NT2/D1 (cell line): ENCODE measurements at regions not wholly inside any gene's neighbourhood (a gene's known extent, or its start where the extent isn't known, plus 50 kb on each side); places are given as distances from the start of the nearest gene placed in this dataset.
A peak's percentile ranks its signal among the peaks of the same experiment; 100 is the strongest.

ENCODE experiments used
- DNase-seq: peaks from one replicate; pipeline ENCODE4 v3.0.0-alpha.2; 2011; ENCODE audit warnings: low read depth, low spot score
- H3K27me3 ChIP-seq: 2 replicates; pipeline ENCODE4 v1.6.0; 2011; ENCODE audit warnings: mild to moderate bottlenecking; ENCODE audit not compliant: insufficient read length, insufficient read depth
- H3K36me3 ChIP-seq: 2 replicates; pipeline ENCODE4 v1.6.1; 2011; ENCODE audit warnings: mild to moderate bottlenecking, low read length, mixed read lengths; ENCODE audit not compliant: insufficient read depth, insufficient read length
- H3K4me1 ChIP-seq: 2 replicates; pipeline ENCODE4 v1.5.1; 2011; ENCODE audit not compliant: insufficient read depth, insufficient read length
- H3K4me3 ChIP-seq: 2 replicates; pipeline ENCODE4 v1.5.1; 2011; ENCODE audit warnings: low read depth; ENCODE audit not compliant: insufficient read length
- H3K9ac ChIP-seq: 2 replicates; pipeline ENCODE4 v1.6.0; 2011; ENCODE audit warnings: low read depth; ENCODE audit not compliant: insufficient read length
- H3K9me3 ChIP-seq: 2 replicates; pipeline ENCODE4 v1.5.1; 2011; ENCODE audit warnings: mild to moderate bottlenecking, low read length; ENCODE audit not compliant: insufficient read depth
- SUZ12 ChIP-seq: IDR thresholded peaks from 2 replicates; pipeline ENCODE4 v1.6.1; 2011; ENCODE audit not compliant: insufficient read length, insufficient read depth; ENCODE audit errors: extremely low read depth
- YY1 ChIP-seq: IDR thresholded peaks from 2 replicates; pipeline ENCODE4 v1.6.1; 2011; ENCODE audit not compliant: insufficient read length, insufficient read depth
- ZNF274 ChIP-seq: IDR thresholded peaks from 2 replicates; pipeline ENCODE4 v1.6.1; 2011; ENCODE audit warnings: mild to moderate bottlenecking, low read depth, low read length

DNA sequence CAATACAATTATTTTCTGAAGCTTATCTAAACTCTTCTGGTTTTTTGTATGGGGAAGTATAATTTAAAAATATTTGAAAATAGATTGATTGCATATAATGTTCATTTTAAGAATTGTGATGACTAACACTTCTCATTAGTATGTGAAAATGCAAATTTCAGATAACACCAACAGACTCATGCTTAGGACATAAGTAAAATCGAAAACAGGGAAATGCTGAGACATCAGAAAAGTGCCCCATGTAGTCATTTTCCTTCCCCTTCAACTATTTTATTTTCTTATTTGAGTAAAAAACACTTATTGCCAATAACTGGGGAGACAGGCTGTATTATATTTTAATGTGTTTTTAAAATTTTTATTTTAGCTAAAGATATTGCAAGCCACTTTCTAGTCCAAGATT lies 814.7 kb downstream of the GALC start:
- Histone ChIP-seq H3K9me3 (no peaks in the 10 kb centered on the region; the same call in 1 of the 2 replicates), H3K4me3 (no peak overlapping the region), H3K27me3 (no peaks in the 10 kb centered on the region), H3K36me3 (no peaks in the 10 kb centered on the region), H3K4me1 (no peaks in the 10 kb centered on the region), H3K9ac (no peak overlapping the region)
- TF ChIP-seq YY1 = no peak
- no peak for TF ChIP-seq SUZ12
- no peak for TF ChIP-seq ZNF274
- no peak for DNase-seq

DNA sequence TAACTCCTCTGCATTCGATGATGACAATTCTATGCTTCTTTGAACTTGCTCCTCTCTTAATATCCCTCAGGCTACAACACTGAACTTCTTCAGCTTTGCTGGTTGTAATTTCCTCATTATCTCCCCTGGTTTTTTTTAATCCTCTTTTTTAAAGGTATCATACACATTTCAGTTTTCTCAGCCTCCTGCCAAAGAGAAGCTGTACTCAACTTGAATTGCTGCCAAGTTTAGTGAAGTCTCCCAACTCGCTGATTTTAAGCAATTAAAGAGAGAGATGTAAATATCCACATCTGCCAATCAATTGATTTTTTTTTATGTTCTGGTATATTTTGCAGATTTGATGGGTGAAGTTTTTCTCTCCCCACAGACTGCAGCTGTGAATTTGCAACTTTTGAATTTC lies 817.8 kb downstream of the GALC start:
- no peaks in the 10 kb centered on the region for H3K4me1 ChIP-seq
- peaks cover 10% of the 10 kb centered on the region for H3K9me3 ChIP-seq
- no peak for TF ChIP-seq SUZ12
- TF ChIP-seq YY1 = no peak
- TF ChIP-seq ZNF274 = no peak
- H3K27me3 ChIP-seq = no peaks in the 10 kb centered on the region
- DNase-seq = no peak
- H3K4me3 ChIP-seq = no peak overlapping the region
- H3K9ac ChIP-seq = no peak overlapping the region
- H3K36me3 ChIP-seq = no peaks in the 10 kb centered on the region

DNA sequence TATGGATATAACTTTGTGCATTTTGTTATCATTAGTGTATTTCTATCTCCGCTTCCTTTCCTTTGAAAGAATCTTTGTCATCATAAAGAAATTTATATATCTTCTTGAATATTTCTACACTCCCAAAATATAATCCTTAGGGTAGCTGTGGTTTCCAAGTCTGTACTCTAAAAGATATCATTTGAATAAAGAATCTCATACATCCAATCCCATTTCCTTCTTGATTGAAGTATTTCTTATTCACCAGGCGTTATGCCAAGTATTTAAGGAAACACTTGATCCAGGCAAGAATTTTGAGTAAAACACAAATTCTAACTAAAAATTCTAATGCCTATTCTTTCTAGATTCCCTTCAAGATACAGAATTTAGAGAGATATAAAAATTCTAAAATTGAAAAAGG lies 821.8 kb downstream of the GALC start:
- Histone ChIP-seq H3K36me3 (no peaks in the 10 kb centered on the region), H3K4me1 (no peaks in the 10 kb centered on the region), H3K27me3 (no peaks in the 10 kb centered on the region), H3K9me3 (peaks cover 25% of the 10 kb centered on the region), H3K4me3 (no peak overlapping the region), H3K9ac (no peak overlapping the region)
- no peak for DNase-seq
- TF ChIP-seq YY1 (no peak), SUZ12 (no peak), ZNF274 (no peak)

DNA sequence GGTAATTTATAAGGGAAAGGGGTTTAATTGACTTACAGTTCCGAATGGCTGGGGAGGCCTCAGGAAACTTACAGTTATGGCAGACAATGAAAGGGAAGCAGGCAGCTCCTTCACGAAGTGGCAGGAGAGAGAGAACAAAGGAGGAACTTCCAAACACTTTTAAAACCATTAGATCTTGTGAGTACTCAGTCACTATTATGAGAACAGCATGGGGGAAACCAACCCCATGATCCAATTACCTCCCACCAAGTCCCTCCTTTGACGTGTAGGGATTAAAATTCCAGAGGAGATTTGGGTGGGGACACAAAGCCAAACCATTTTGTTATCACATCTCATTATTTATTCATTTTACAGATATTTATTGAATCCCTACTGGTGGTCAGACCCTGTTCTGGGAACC lies 822.8 kb downstream of the GALC start:
- Histone ChIP-seq H3K4me1 (no peaks in the 10 kb centered on the region), H3K27me3 (no peaks in the 10 kb centered on the region), H3K36me3 (no peaks in the 10 kb centered on the region), H3K9me3 (peaks cover 25% of the 10 kb centered on the region), H3K9ac (no peak overlapping the region), H3K4me3 (no peak overlapping the region)
- DNase-seq = peak; percentile 25
- TF ChIP-seq ZNF274 (no peak), YY1 (no peak), SUZ12 (no peak)

DNA sequence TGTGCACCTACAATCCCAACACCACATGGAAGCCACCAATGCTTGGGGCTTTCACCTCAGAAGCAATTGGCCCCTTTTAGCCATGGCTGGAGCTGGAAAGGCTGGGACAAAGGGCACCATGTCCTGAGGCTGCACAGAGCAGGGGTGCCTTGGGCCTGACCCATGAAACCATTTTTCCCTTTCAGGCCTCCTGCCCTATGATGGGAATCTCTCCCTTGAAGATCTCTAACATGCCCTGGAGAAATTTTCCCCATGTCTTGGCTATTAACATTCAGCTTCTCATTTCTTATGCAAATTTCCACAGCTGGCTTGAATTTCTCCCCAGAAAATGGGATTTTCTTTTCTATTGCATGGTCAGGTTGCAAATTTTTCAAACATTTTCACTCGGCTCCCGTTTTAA lies 823.6 kb downstream of the GALC start:
- Histone ChIP-seq H3K9ac (no peak overlapping the region), H3K4me1 (no peaks in the 10 kb centered on the region), H3K27me3 (no peaks in the 10 kb centered on the region), H3K9me3 (peaks cover 25% of the 10 kb centered on the region), H3K36me3 (no peaks in the 10 kb centered on the region), H3K4me3 (no peak overlapping the region)
- no peak for TF ChIP-seq YY1
- no peak for DNase-seq

DNA sequence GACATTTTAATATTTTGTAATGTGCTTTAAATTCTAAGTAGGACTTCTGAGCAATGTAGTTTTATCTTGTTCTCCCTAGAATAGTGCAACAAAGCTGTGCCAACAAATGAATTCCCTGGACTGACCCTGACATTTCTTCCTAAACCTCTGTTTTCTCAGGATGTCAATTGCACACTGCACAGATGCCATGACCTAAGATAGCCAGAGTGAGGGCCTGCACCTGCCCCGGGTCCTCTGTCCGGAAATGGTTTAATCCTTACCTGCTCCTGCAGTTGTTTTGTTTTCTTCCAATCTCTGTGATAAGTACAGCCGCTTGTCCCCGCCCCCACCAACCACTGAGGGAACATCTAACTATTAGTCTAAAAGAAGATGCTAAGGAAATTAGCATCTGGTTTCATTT lies 831.5 kb downstream of the GALC start:
- TF ChIP-seq YY1 = no peak
- no peak overlapping the region for H3K4me3 ChIP-seq
- no peaks in the 10 kb centered on the region for H3K9me3 ChIP-seq
- H3K36me3 ChIP-seq = no peaks in the 10 kb centered on the region
- H3K9ac ChIP-seq = no peak overlapping the region
- H3K27me3 ChIP-seq = no peaks in the 10 kb centered on the region
- DNase-seq = no peak
- no peaks in the 10 kb centered on the region for H3K4me1 ChIP-seq

DNA sequence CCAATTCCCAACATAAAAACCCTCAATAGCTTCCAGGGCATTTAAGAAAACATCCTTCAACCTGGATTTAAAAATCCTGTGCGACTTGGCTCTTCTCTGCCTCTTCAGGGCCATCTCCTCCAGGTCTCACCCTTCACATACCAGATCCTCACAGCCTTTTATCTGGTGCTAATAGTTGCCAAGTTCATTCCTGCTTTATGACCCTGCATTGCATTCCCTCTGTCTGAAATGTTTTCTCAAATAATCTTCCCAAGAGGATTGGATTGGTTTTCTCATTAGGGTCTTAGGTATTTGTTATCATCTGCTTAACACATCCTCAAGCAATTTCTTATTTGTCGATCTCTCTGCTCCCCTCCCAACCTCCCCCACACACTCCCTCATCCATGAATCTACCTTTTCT lies 832.0 kb downstream of the GALC start:
- DNase-seq = no peak
- Histone ChIP-seq H3K9me3 (no peaks in the 10 kb centered on the region), H3K4me3 (no peak overlapping the region), H3K27me3 (no peaks in the 10 kb centered on the region), H3K36me3 (no peaks in the 10 kb centered on the region), H3K9ac (no peak overlapping the region), H3K4me1 (no peaks in the 10 kb centered on the region)
- TF ChIP-seq YY1 = no peak
- TF ChIP-seq ZNF274 = no peak
- no peak for TF ChIP-seq SUZ12

DNA sequence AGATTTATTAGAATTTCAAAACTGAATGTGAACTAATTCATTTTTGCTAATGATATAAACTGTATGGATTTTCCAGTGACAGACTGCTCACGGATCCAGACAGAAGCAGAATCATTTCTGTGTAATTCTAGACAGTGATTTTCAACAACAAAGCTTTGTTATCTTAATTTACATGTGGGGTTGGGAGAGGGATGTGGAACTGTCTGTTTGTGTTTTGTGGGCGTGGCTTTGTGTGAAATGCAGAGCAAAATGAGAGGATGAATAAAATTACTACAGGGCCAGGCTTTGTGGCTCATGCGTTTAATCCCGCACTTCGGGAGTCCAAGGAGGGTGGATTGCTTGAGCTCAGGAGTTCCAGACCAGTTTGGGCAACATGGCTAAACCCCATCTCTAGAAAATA lies 834.7 kb downstream of the GALC start:
- Histone ChIP-seq H3K27me3 (no peaks in the 10 kb centered on the region), H3K4me3 (no peak overlapping the region), H3K36me3 (no peaks in the 10 kb centered on the region), H3K9me3 (no peaks in the 10 kb centered on the region; the same call in 1 of the 2 replicates), H3K4me1 (no peaks in the 10 kb centered on the region), H3K9ac (no peak overlapping the region)
- TF ChIP-seq YY1 = no peak
- TF ChIP-seq SUZ12 = no peak
- TF ChIP-seq ZNF274 = no peak
- DNase-seq = no peak
